Transverse colon (tissue), 4 donors: ENCODE measurements at regions not wholly inside any gene's neighbourhood (a gene's known extent, or its start where the extent isn't known, plus 50 kb on each side); places are given as distances from the start of the nearest gene placed in this dataset.

Source experiments
- DNase-seq: peaks from one replicate; pipeline ENCODE4 v3.0.0-alpha.2; 2019
- H3K27ac ChIP-seq, 4 donors: fragments of 200-600 bp; sonication (generic); 2 replicates each; pipeline ENCODE4 v1.5.1; 2016 to 2018; ENCODE audit warnings: inconsistent platforms in 4 of 4
- H3K27me3 ChIP-seq: fragments of 200-600 bp; sonication (generic); 2 replicates; pipeline ENCODE4 v1.5.1; 2017; ENCODE audit warnings: inconsistent platforms
- H3K36me3 ChIP-seq, 4 donors: fragments of 200-600 bp; sonication (generic); 2 replicates each; pipeline ENCODE4 v1.5.1; 2017 to 2019; ENCODE audit warnings: inconsistent platforms in 4 of 4
- H3K4me1 ChIP-seq, 4 donors: fragments of 200-600 bp; sonication (generic); 2 replicates each; pipeline ENCODE4 v1.5.1; 2017 to 2020; ENCODE audit warnings: inconsistent platforms in 4 of 4
- H3K4me3 ChIP-seq, 4 donors: fragments of 200-600 bp; sonication (generic); 1 replicate in 1 of 4; 2 replicates in 3 of 4; pipeline versions ENCODE4 v1.5.1 to v1.6.1; 2017 to 2019; ENCODE audit warnings: inconsistent platforms in 4 of 4
- H3K9me3 ChIP-seq, 2 donors: fragments of 200-600 bp; sonication (generic); 2 replicates each; pipeline ENCODE4 v1.5.1; 2017 to 2019; ENCODE audit warnings: inconsistent platforms in 2 of 2
- EP300 ChIP-seq: sonication (generic); formaldehyde crosslinking; IDR thresholded peaks from one replicate; pipeline ENCODE4 v1.6.1; 2017; ENCODE audit warnings: antibody characterized with exemption, low read depth
- POLR2A ChIP-seq: fragments of 450-650 bp; IDR thresholded peaks from one replicate; pipeline ENCODE4 v1.6.1; 2016; ENCODE audit warnings: antibody characterized with exemption, mild to moderate bottlenecking, moderate library complexity
- POLR2AphosphoS5 ChIP-seq, 3 donors: sonication (generic); formaldehyde crosslinking; IDR thresholded peaks; one replicate each; pipeline ENCODE4 v1.6.1; 2016; ENCODE audit warnings: antibody characterized with exemption in 3 of 3
- WGBS, 2 donors: methylation state at CpG; one replicate each; pipeline ENCODE4 v1.1.5; 2018; ENCODE audit warnings: low coverage in 1 of 2; 5-methylcytosine and 5-hydroxymethylcytosine counted together
- in situ Hi-C, 4 donors: fragments of 200-750 bp; cut with MboI; loops; one replicate each; pipeline versions ENCODE4 v1.15.0 to v1.15.1; 2017; ENCODE audit warnings: low sequenced_read_pairs in 3 of 4, low pct_ligation_motif_present in 1 of 4, low pct_unique_long_range_greater_than_20kb in 1 of 4
- intact Hi-C: fragments of 100-400 bp; cut with DNase I; formaldehyde crosslinking; loops from one replicate; pipeline ENCODE4 v1.15.1; 2023; ENCODE audit warnings: low total_unique reads
- TF ChIP-seq, protein P1 (sequence below), 5 experiments: fragments of 200-600 bp in 3 of 5; fragments of 450-650 bp in 2 of 5; sonication (generic) in 3 of 5; IDR thresholded peaks; 1 replicate in 2 of 5; 2 replicates in 3 of 5; pipeline ENCODE4 v1.5.1; 2016 to 2017; ENCODE audit warnings: antibody characterized with exemption in 5 of 5, inconsistent platforms in 3 of 5, mild to moderate bottlenecking in 2 of 5, moderate library complexity in 1 of 5

DNA sequence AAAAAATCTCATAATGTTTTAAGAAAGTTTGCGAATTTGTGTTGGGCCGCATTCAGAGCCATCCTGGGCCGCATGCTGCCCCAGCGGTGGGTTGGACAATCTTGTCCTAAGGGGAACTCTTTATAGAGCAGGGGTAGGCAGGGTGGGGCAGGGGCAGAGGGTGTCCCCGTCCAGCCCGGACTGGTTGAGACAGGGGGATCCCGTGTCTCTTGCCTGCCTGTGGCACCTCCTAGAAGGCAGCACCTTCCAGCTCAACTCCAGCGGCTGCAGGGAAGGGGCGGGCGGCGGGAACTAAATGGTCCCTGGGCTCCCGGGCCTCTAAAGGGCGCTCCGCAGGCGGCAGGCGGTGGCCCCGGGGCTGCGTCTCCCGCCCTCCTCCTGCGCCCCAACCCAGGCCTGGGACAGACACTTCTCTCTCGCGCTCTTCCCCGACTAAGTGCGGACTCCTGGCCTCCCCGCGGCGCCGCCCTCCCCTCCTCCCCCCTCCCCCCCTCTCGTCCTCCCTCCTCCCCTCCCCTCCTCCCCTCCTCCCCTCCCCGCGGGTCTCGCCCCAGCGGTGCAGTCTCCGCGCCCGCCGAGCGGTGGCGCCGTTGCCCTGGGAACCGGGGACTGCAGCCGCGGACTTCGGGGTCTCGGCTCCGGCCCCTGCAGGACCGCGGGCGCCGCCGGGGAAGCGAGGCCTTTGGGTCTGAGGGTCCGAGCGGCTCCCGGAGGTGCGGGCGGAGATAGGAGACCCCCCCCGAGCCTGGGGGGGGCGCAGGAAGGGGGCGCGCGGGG, 132.6 kb downstream of the MRPL36 start:
- H3K4me1 ChIP-seq = peaks cover 0 to 11% (median 4%) of the 10 kb centered on the region in 4 donors
- H3K36me3 ChIP-seq = no peaks in the 10 kb centered on the region
- peak; percentile 37 for DNase-seq
- H3K4me3 ChIP-seq = peak overlapping the region in 1 of 4 donors; percentile 33
- in situ Hi-C loops (no loop called here), intact Hi-C loops (no loop called here)
- H3K9me3 ChIP-seq = no peaks in the 10 kb centered on the region
- WGBS, 2 donors = 8% methylated on average over 28 of the region's 62 CpGs; no CpG with 5 or more reads in 1 of the 2 donors
- no peak for TF ChIP-seq POLR2A
- no peak for TF ChIP-seq POLR2AphosphoS5 (IDR thresholded peaks at IDR 0.05)
- TF ChIP-seq EP300 = no peak
- TF ChIP-seq, protein P1, sequence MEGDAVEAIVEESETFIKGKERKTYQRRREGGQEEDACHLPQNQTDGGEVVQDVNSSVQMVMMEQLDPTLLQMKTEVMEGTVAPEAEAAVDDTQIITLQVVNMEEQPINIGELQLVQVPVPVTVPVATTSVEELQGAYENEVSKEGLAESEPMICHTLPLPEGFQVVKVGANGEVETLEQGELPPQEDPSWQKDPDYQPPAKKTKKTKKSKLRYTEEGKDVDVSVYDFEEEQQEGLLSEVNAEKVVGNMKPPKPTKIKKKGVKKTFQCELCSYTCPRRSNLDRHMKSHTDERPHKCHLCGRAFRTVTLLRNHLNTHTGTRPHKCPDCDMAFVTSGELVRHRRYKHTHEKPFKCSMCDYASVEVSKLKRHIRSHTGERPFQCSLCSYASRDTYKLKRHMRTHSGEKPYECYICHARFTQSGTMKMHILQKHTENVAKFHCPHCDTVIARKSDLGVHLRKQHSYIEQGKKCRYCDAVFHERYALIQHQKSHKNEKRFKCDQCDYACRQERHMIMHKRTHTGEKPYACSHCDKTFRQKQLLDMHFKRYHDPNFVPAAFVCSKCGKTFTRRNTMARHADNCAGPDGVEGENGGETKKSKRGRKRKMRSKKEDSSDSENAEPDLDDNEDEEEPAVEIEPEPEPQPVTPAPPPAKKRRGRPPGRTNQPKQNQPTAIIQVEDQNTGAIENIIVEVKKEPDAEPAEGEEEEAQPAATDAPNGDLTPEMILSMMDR (IDR thresholded peaks at IDR 0.05) = peak in 2 of 5 experiments; percentile 20 to 30
- H3K27ac ChIP-seq = no peak overlapping the region
- peaks cover 75% of the 10 kb centered on the region for H3K27me3 ChIP-seq

DNA sequence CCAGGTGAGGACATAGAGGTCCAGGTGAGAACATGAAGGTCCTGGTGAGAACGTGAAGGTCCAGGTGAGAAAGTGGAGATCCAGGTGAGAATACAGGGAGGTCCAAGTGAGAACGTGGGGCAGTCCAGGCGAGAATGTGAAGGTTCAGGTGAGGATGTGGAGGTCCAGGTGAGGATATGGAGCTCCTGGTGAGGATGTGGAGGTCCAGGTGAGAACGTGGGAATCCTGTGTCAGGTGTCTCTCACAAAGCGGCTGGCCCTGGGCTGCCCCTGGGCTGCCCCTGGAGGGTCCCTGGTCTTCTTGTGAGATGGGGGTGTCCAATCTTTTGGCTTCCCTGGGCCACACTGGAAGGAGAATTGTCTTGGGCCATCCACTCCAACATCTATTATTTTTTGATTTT, 133.4 kb downstream of the MRPL36 start:
- Histone ChIP-seq H3K36me3 (no peaks in the 10 kb centered on the region), H3K27me3 (peaks cover 78% of the 10 kb centered on the region), H3K9me3 (no peaks in the 10 kb centered on the region), H3K27ac (no peak overlapping the region), H3K4me1 (peaks cover 0 to 11% (median 4%) of the 10 kb centered on the region in 4 donors), H3K4me3 (no peak overlapping the region)
- in situ Hi-C loops (no loop called here), intact Hi-C loops (no loop called here)
- no peak for DNase-seq
- TF ChIP-seq POLR2A (no peak), EP300 (no peak), POLR2AphosphoS5 (IDR thresholded peaks at IDR 0.05) (no peak)
- TF ChIP-seq, protein P1 (IDR thresholded peaks at IDR 0.05) = no peak
- 64 to 76% methylated on average over 5 of the region's 5 CpGs for WGBS, 2 donors

DNA sequence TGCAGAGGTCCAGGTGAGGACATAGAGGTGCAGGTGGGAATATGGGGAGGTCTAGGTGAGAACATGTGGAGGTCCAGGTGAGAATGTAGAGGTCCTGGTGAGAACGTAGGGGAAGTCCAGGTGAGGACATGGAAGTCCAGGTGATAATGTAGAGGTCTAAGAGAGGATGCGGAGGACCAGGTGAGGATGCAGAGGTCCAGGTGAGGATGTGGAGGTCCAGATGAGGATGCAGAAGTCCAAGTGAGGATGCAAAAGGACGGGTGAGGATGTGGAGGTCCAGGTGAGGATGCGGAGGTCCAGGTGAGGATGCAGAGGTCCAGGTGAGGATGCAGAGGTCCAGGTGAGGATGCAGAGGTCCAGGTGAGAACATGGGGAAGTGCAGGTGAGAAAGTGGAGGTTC, 133.8 kb downstream of the MRPL36 start:
- TF ChIP-seq, protein P1 (IDR thresholded peaks at IDR 0.05) = no peak
- TF ChIP-seq EP300 (no peak), POLR2AphosphoS5 (IDR thresholded peaks at IDR 0.05) (no peak), POLR2A (no peak)
- in situ Hi-C loops = no loop called here
- WGBS, 2 donors = 83 to 88% methylated on average over 3 to 4 of the region's 4 CpGs
- no peak overlapping the region for H3K4me3 ChIP-seq
- peaks cover 0 to 11% (median 4%) of the 10 kb centered on the region in 4 donors for H3K4me1 ChIP-seq
- no peaks in the 10 kb centered on the region for H3K9me3 ChIP-seq
- no peak overlapping the region for H3K27ac ChIP-seq
- intact Hi-C loops = no loop called here
- DNase-seq = no peak
- peaks cover 77% of the 10 kb centered on the region for H3K27me3 ChIP-seq
- no peaks in the 10 kb centered on the region for H3K36me3 ChIP-seq

DNA sequence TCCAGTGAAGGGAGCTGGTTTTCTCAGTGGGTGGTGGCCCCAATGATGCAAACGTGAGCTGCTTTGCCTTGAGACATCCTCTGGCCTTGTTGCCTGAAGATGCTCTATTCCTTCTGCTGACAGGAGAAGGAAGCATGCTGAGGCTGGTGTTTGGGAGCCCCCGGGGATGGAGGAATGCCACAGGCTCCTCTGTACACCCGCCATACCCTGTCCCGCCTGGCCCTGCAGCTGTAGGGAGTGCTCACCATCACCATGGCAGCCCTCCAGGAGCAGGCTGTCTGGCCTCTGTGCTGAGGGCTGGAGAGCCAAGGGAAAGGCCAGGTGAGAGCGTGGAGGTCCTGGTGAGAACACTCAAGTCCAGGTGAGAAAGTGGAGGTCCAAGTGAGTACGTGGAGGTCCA, 134.4 kb downstream of the MRPL36 start:
- in situ Hi-C loops = no loop called here
- WGBS, 2 donors = 66 to 82% methylated on average over 2 to 6 of the region's 6 CpGs

More for the DNA sequence above, 134.4 kb downstream of the MRPL36 start:
- DNase-seq = no peak
- intact Hi-C loops = no loop called here
- Histone ChIP-seq H3K36me3 (no peaks in the 10 kb centered on the region), H3K9me3 (no peaks in the 10 kb centered on the region), H3K27ac (no peak overlapping the region), H3K27me3 (peaks cover 72% of the 10 kb centered on the region), H3K4me1 (peaks cover 0 to 11% (median 4%) of the 10 kb centered on the region in 4 donors), H3K4me3 (no peak overlapping the region)
- TF ChIP-seq POLR2A (no peak), EP300 (no peak), POLR2AphosphoS5 (IDR thresholded peaks at IDR 0.05) (no peak)
- TF ChIP-seq, protein P1 (IDR thresholded peaks at IDR 0.05) = no peak
